PC-3 (cell line): ENCODE measurements at regions not wholly inside any gene's neighbourhood (a gene's known extent, or its start where the extent isn't known, plus 50 kb on each side); places are given as distances from the start of the nearest gene placed in this dataset.

Experiments
- CTCF ChIP-seq: fragments of 300-600 bp; sonication (generic); conservative IDR thresholded peaks from 2 replicates; pipeline ENCODE4 v1.5.1; 2017; ENCODE audit warnings: antibody characterized with exemption, low read depth, mild to moderate bottlenecking, low read length
- EZH2 ChIP-seq: fragments of 300-600 bp; sonication (generic); IDR thresholded peaks from one replicate; pipeline ENCODE4 v1.6.1; 2017; ENCODE audit warnings: antibody characterized with exemption, mild to moderate bottlenecking, low read length; ENCODE audit not compliant: unreplicated experiment
- EZH2phosphoT487 ChIP-seq: fragments of 300-600 bp; sonication (generic); IDR thresholded peaks from 2 replicates; pipeline ENCODE4 v1.6.1; 2018; ENCODE audit warnings: mild to moderate bottlenecking, antibody characterized with exemption, low read length, borderline replicate concordance

- no peak for TF ChIP-seq EZH2phosphoT487
- TF ChIP-seq CTCF: no peak
- no peak for TF ChIP-seq EZH2
Measured at GRCh38 chr21:23624281-23624680, 1983.0 kb downstream of the MRPL39 start.
